Skeletal muscle satellite cell (primary cell): ENCODE measurements at regions not wholly inside any gene's neighbourhood (a gene's known extent, or its start where the extent isn't known, plus 50 kb on each side); places are given as distances from the start of the nearest gene placed in this dataset.
"Not testable (repeated sequence)": the region's sequence is repeated elsewhere in the genome, so short reads cannot be mapped to it uniquely, and the experiment has no call there.

Source experiments
- H3K27me3 ChIP-seq: 2 replicates; pipeline ENCODE4 v1.7.0; 2013; ENCODE audit warnings: low read length; ENCODE audit not compliant: control insufficient read depth, insufficient read depth
- H3K36me3 ChIP-seq: 2 replicates; pipeline ENCODE4 v1.7.0; 2013; ENCODE audit warnings: mild to moderate bottlenecking, control low read depth, low read length; ENCODE audit not compliant: insufficient read depth
- H3K4me1 ChIP-seq: 2 replicates; pipeline ENCODE4 v1.7.0; 2013; ENCODE audit warnings: low read length; ENCODE audit not compliant: control insufficient read depth, insufficient read depth
- H3K4me2 ChIP-seq: 2 replicates; pipeline ENCODE4 v1.7.0; 2013; ENCODE audit warnings: mild to moderate bottlenecking, low read length
- H3K4me3 ChIP-seq: 2 replicates; pipeline ENCODE4 v1.7.0; 2013; ENCODE audit warnings: low read length
- H3K9ac ChIP-seq: 2 replicates; pipeline ENCODE4 v1.7.0; 2013; ENCODE audit warnings: mild to moderate bottlenecking, low read depth, low read length, moderate library complexity
- H3K9me3 ChIP-seq: replicated peaks from 2 replicates; pipeline ENCODE4 v1.7.0; 2013; ENCODE audit warnings: mild to moderate bottlenecking, control low read depth, low read length

DNA sequence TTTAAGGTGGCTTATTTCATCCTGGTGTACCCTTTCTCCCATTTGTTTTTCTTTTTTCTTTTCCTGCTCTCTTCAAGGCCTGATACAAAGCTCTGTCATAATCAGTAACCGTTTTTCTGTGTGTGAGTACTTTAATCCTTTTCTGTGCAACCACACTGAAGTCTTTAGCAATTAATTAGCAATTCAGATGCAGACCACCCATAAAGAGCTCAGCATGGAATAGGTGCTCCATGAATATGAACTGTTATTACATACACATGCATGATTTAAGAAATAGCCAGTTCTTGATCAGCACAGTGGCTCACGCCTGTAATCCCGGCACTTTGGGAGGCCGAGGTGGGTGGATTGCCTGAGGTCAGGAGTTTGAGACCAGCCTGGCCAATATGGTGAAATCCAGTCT, 1386.6 kb downstream of the AACS start:
- no peaks in the 10 kb centered on the region for H3K4me1 ChIP-seq
- H3K36me3 ChIP-seq: no peaks in the 10 kb centered on the region
- no peak overlapping the region for H3K4me3 ChIP-seq
- no peaks in the 10 kb centered on the region for H3K9me3 ChIP-seq
- no peaks in the 10 kb centered on the region for H3K27me3 ChIP-seq
- H3K4me2 ChIP-seq: no peak overlapping the region
- H3K9ac ChIP-seq: no peak overlapping the region

DNA sequence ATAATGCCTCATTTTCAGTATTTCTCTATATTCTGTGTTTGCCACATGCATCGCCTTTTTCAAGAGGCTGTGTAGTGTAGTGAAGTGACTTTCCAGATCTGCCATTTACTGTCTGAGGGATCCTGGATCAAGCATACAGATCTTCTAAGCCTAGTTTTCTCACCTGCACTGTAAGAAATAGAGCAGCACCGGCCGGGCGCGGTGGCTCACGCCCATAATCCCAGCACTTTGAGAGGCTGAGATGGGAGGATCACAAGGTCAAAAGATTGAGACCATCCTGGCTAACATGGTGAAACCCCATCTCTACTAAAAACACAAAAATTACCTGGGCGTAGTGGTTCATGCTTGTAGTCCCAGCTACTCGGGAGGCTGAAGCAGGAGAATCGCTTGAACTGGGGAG, 1387.5 kb downstream of the AACS start:
- not testable (repeated sequence) for H3K9ac ChIP-seq, H3K4me3 ChIP-seq, H3K27me3 ChIP-seq

DNA sequence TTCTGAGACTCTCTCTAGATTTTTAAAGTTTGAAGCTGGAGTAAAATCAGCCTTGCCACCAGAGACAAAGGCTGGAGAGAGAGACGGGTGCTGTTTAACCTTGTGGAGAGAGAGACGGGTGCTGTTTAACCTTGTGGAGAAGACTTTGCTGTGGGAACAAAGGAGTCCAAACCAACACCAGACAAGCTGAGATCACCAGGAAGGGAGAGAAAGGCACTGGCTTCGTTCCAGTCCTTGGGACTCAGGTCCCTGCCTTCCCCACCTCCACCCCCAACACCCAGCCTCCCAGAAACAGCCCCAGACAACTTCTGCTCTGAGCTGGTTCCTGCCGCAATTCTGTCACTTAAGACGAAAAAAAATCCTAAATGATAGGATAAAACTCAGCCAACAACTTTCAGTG, 1389.3 kb downstream of the AACS start:
- H3K4me1 ChIP-seq: no peaks in the 10 kb centered on the region
- no peaks in the 10 kb centered on the region for H3K36me3 ChIP-seq
- H3K4me2 ChIP-seq: no peak overlapping the region
- H3K9me3 ChIP-seq: no peaks in the 10 kb centered on the region
- H3K27me3 ChIP-seq: no peaks in the 10 kb centered on the region
- H3K9ac ChIP-seq: no peak overlapping the region
- H3K4me3 ChIP-seq: no peak overlapping the region

More for the DNA sequence above, 1387.5 kb downstream of the AACS start:
- not testable (repeated sequence) for H3K36me3 ChIP-seq, H3K4me2 ChIP-seq, H3K9me3 ChIP-seq, H3K4me1 ChIP-seq

DNA sequence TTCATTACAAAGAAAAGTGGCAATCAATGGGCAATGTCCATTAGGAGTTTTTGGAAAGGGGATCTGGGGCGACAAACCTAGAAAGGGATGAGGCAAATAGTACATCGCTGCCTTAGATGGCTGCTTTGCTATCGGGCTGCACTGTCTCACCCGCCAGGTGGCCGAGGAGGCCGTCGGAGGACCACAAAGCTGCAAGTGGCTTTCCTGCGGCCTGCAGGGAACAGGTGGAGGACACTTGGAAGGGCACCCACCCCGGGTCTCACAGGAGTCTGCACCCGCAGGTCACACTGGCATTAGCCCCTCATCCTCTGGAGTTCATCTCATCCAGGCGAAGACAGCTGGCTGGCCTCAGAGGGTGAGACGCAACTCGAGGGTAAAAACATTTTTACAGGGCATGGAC, 1392.5 kb downstream of the AACS start:
- no peak overlapping the region for H3K9ac ChIP-seq
- no peaks in the 10 kb centered on the region for H3K27me3 ChIP-seq
- no peak overlapping the region for H3K4me2 ChIP-seq
- peaks cover 3% of the 10 kb centered on the region for H3K4me1 ChIP-seq
- no peaks in the 10 kb centered on the region for H3K9me3 ChIP-seq
- no peaks in the 10 kb centered on the region for H3K36me3 ChIP-seq
- no peak overlapping the region for H3K4me3 ChIP-seq

DNA sequence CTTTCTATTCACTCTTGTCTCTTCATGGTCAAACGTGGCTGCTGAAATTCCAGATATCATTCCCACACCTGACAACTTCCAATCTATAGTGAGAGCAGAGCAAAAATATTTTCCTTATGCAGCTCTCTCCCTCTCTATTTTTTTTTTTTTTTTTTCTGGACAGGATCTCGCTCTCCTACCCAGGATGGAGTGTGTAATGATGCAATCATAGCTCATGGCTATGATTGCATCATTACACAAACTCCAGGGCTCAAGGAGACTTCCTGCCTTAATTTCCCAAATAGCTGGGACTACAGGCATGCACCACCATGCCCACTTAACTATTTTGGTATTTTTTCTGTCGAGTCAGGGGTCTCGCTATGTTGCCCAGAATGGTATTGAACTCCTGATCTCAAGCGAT, 1398.9 kb downstream of the AACS start:
- Histone ChIP-seq H3K4me3 (no peak overlapping the region), H3K4me2 (no peak overlapping the region), H3K27me3 (no peaks in the 10 kb centered on the region), H3K9me3 (no peaks in the 10 kb centered on the region), H3K4me1 (peaks cover 11% of the 10 kb centered on the region), H3K9ac (no peak overlapping the region), H3K36me3 (no peaks in the 10 kb centered on the region)

DNA sequence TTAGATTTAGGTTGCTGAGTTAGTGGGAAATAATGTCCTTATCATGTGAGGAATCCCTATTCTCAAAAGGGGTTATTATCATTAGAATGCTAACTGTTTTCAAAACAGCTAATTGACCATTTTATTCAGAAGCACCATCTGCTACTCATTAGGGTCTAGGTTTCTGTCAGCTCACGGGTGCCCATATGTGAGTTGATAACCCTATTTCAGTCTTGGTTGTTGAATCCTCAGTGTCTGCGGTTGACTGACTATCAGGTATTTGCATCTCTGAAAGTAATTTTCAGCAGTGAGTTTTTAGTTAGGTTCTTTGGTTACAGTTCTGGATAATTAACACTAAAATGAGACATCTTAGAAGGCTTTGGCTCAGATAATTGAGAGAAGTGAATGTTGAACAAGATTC, 1404.0 kb downstream of the AACS start:
- Histone ChIP-seq H3K9me3 (no peaks in the 10 kb centered on the region), H3K27me3 (no peaks in the 10 kb centered on the region), H3K4me3 (no peak overlapping the region), H3K9ac (no peak overlapping the region), H3K4me2 (no peak overlapping the region), H3K4me1 (no peaks in the 10 kb centered on the region), H3K36me3 (no peaks in the 10 kb centered on the region)

DNA sequence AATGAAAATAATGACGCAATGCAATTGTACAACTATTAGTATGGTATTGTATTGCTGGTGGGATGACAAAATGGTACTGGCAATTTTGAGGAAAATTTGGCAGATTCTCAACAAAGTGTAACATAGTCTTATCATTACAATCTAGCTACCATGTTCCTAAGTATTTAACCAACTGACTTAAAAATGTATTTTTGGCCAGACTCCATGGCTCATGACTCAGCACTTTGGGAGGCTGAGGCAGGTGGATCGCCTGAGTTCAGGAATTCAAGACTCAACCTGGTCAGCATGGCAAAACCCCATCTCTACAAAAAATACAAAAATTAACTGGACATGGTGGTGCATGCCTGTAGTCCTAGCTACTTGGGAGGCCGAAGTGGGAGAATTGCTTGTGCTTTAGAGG, 1409.5 kb downstream of the AACS start:
- H3K4me2 ChIP-seq: no peak overlapping the region
- H3K4me3 ChIP-seq: no peak overlapping the region
- no peak overlapping the region for H3K9ac ChIP-seq
- no peaks in the 10 kb centered on the region for H3K27me3 ChIP-seq
- no peaks in the 10 kb centered on the region for H3K36me3 ChIP-seq
- H3K4me1 ChIP-seq: no peaks in the 10 kb centered on the region
- no peaks in the 10 kb centered on the region for H3K9me3 ChIP-seq

DNA sequence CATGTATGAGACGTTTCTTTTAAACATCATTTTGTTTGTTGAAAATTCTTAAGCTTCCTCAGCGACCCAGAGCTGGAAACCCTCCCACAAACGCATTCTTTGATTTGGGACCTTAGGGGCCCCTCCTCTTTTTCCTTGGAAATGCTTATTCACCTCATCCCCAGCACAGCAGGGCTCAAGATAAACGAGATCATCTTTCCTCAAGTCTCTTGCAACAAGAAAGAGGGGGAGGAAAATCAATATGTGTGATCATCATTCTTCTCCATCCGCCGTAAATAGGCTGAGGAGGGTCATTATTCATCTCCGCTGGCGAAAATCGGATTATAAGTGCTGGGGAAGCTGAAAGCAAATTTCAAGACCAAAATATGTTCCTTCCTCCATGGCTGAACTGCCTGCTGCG, 1415.2 kb downstream of the AACS start:
- Histone ChIP-seq H3K9ac (no peak overlapping the region), H3K36me3 (no peaks in the 10 kb centered on the region), H3K4me3 (no peak overlapping the region), H3K27me3 (no peaks in the 10 kb centered on the region), H3K9me3 (no peaks in the 10 kb centered on the region), H3K4me1 (peaks cover 26% of the 10 kb centered on the region), H3K4me2 (no peak overlapping the region)

DNA sequence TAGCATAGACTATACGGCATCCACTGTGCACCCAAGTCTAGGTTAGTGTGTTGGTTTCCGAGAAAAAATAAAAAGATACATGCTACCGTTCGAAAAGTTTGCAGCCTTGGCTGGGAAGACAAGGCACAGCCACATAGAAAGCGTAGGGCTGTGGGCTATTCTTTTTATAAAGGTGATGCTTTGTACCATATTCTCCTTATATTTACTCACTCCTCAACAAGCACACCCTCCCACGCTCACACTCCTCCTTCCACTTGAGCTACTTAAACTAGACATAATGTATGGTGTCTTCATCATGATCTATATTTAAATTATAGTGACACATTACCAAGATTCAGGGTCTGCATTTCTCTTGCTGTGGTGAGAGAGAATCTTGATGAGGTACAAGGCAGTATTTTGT, 1416.5 kb downstream of the AACS start:
- H3K4me1 ChIP-seq: peaks cover 26% of the 10 kb centered on the region
- H3K4me3 ChIP-seq: no peak overlapping the region
- H3K4me2 ChIP-seq: no peak overlapping the region
- no peaks in the 10 kb centered on the region for H3K27me3 ChIP-seq
- no peaks in the 10 kb centered on the region for H3K36me3 ChIP-seq
- no peaks in the 10 kb centered on the region for H3K9me3 ChIP-seq
- no peak overlapping the region for H3K9ac ChIP-seq

DNA sequence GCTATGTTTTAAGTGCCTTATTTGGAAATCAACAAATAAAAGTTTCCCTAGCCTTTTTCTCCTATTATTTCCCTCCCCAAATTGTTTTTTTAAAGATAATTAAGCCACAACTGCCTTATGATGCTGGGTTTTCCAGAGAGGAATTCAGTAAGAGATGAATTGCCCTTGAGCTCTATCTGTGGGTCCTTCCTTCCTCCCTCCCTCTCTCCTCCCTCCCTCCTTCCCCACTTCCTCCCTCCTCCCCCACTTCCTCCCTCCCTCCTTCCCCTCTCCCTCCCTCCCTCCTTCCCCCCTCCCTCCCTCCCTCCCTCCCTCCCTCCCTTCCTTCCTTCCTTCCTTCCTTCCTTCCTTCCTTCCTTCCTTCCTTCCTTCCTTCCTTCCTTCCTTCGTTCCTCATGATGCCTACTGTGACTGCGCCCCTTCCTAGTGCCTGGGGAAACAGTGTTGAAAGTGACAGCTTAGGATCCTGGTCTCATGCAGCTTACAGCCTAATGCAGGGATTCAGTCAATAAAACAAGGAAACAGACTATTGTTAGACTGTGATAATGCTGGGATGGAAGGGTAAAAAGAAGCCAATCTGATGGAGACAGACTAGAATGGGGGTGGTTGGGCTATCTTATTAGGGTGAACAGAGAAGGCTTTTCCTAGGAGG, 1417.1 kb downstream of the AACS start:
- Histone ChIP-seq H3K27me3 (no peaks in the 10 kb centered on the region), H3K4me3 (no peak overlapping the region), H3K36me3 (no peaks in the 10 kb centered on the region), H3K9ac (peak overlapping the region; percentile 10), H3K4me1 (peaks cover 26% of the 10 kb centered on the region), H3K4me2 (peak overlapping the region; percentile 68), H3K9me3 (no peaks in the 10 kb centered on the region)

DNA sequence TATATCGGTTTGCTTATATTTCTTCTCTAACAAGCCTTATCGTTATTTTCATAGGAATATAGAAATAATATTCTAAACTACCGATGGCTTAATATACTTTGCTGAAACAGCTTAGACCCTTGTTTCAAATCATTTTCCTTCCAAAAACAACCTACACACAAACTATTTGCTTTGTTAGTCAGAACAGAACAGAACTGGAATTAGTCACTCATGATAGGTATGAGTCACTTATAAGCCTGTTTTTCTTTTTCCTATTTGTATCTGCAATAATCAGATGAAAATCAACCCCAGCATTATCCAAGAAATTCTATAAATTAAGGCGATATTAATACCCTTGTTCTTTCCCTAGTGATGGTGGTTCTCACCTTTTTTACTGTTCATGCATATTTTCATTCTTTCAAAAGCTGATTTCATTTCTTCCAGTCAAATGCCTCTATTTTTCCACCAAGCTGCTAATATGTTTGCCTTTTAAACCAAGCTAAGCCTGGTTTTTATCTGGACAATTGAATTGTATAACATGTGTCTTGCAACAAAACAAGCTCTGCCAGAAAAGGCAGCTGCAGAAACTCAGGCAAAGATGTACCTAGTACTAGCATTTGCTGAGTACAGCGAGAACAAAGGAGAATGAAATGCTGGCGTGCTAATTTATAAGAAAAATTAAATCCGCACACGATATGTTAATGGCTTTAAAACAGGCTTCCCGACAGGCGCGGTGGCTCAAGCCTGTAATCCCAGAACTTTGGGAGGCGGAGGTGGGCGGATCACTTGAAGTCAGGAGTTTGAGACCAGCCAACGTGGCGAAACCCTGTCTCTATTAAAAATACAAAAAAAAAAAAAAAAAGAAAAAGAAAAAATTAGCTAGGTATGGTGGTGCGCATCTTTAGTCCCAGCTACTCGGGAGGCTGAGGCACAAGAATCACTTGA, 1418.2 kb downstream of the AACS start:
- H3K4me3 ChIP-seq: peak overlapping the region; percentile 56
- no peaks in the 10 kb centered on the region for H3K27me3 ChIP-seq
- no peaks in the 10 kb centered on the region for H3K36me3 ChIP-seq
- no peaks in the 10 kb centered on the region for H3K9me3 ChIP-seq
- peak overlapping the region; percentile 67 for H3K9ac ChIP-seq
- H3K4me1 ChIP-seq: peaks cover 26% of the 10 kb centered on the region
- peak overlapping the region; percentile 79 for H3K4me2 ChIP-seq
